ENCODE measurements at regions not wholly inside any gene's neighbourhood (a gene's known extent, or its start where the extent isn't known, plus 50 kb on each side); places are given as distances from the start of the nearest gene placed in this dataset.

DNA sequence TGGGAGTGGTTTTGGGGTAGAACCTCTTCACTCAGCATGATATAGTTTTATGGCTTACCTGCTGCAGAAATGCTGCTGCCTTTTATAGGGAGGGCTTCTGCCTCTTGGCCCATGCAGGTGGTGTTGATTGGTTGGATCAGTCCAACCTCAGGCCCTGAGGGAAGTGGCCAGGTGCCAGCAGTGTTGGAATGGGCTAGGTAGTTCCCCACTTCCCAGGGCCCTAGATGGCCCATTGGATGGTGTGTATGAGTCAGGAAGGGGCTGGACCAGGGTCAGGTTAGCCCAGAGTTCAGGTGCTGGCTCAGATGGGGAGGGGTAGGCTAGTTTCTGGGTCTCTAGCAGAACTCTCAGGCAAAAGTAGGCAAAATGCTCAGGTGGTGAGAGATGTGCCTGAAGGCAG, 455.5 kb downstream of the CCSER2 start:
- no peak overlapping the region for H3K27ac Mint-ChIP-seq (ENCODE audit: unreplicated experiment)
- BruUV-seq (replicated peaks): no TSS peak
- TF ChIP-seq, protein P1, sequence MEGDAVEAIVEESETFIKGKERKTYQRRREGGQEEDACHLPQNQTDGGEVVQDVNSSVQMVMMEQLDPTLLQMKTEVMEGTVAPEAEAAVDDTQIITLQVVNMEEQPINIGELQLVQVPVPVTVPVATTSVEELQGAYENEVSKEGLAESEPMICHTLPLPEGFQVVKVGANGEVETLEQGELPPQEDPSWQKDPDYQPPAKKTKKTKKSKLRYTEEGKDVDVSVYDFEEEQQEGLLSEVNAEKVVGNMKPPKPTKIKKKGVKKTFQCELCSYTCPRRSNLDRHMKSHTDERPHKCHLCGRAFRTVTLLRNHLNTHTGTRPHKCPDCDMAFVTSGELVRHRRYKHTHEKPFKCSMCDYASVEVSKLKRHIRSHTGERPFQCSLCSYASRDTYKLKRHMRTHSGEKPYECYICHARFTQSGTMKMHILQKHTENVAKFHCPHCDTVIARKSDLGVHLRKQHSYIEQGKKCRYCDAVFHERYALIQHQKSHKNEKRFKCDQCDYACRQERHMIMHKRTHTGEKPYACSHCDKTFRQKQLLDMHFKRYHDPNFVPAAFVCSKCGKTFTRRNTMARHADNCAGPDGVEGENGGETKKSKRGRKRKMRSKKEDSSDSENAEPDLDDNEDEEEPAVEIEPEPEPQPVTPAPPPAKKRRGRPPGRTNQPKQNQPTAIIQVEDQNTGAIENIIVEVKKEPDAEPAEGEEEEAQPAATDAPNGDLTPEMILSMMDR (IDR thresholded peaks at IDR 0.05; ENCODE audit: unreplicated experiment): no peak
- H3K27me3 Mint-ChIP-seq (ENCODE audit: unreplicated experiment): peaks cover 16% of the 10 kb centered on the region
- H3K4me1 Mint-ChIP-seq (ENCODE audit: low read depth, unreplicated experiment): peaks cover 10% of the 10 kb centered on the region
- CTCF ChIA-PET: no interaction called here
- no peaks in the 10 kb centered on the region for H3K9me3 Mint-ChIP-seq (ENCODE audit: low read depth, unreplicated experiment)
- H3K4me3 Mint-ChIP-seq (ENCODE audit: low read depth, unreplicated experiment): no peak overlapping the region
- no peaks in the 10 kb centered on the region for H3K36me3 Mint-ChIP-seq (ENCODE audit: insufficient read depth, unreplicated experiment)
- intact Hi-C loops (cut with micrococcal nuclease; ENCODE audit: unreplicated experiment): loop anchor here (1.0 kb wide), 1 partner anchor 36 kb away; no protein-coding TSS in a partner anchor
- peak; percentile 13 for DNase-seq

DNA sequence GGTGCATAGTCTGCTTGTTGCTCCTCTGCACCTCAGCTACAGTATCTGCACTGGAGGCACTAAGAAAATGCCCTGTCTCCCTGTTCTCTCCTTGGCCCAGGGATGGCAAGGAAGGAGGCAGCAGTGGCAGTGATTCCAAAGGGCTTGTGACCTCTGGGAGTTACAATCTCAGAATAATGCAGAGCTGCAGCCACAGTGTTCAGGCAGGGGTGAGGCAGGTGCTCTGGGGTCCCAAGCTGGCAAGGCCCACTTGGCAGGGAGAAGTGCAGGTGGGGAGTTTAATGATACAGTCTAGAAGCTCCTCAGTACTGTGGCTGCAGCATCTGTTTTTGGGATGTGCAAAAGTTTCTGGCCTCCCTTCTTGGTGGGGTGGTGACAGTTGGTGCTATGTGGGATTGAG, 456.4 kb downstream of the CCSER2 start:
- H3K4me3 Mint-ChIP-seq (ENCODE audit: low read depth, unreplicated experiment): no peak overlapping the region
- DNase-seq: no peak
- intact Hi-C loops (cut with micrococcal nuclease; ENCODE audit: unreplicated experiment): no loop called here

DNA sequence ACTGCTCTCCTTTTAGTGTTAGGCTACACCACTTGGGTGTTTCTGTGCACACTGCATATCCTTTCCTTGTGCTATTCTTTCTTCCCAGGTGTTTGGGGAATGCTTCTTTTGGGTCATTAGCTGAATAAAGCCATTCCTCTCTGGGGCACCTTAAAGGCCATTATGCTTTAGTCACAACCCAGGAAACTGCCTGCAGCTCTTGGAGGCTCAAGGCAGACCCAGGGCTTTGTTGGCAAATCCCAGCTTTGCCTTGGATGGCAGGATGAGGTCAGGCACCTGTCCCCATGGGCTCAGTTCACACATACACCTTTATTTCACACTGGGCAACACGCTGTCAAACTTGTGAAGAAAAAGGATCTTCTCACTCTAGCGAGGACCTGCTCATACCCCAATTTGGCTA, 460.6 kb downstream of the CCSER2 start:
- CTCF ChIA-PET: interaction anchor here (0.5 kb wide), 1 partner anchor 62 kb away, joined by 3 read pairs; no protein-coding TSS in a partner anchor
- intact Hi-C loops (cut with micrococcal nuclease; ENCODE audit: unreplicated experiment): no loop called here
- Mint-ChIP-seq H3K9me3 (ENCODE audit: low read depth, unreplicated experiment) (no peaks in the 10 kb centered on the region), H3K27me3 (ENCODE audit: unreplicated experiment) (no peaks in the 10 kb centered on the region), H3K4me3 (ENCODE audit: low read depth, unreplicated experiment) (no peak overlapping the region), H3K36me3 (ENCODE audit: insufficient read depth, unreplicated experiment) (no peaks in the 10 kb centered on the region), H3K4me1 (ENCODE audit: low read depth, unreplicated experiment) (peaks cover 10% of the 10 kb centered on the region), H3K27ac (ENCODE audit: unreplicated experiment) (no peak overlapping the region)
- TF ChIP-seq, protein P1 (IDR thresholded peaks at IDR 0.05; ENCODE audit: unreplicated experiment): no peak
- BruUV-seq (replicated peaks): no TSS peak
- DNase-seq: no peak

More for the DNA sequence above, 456.4 kb downstream of the CCSER2 start:
- Mint-ChIP-seq H3K36me3 (ENCODE audit: insufficient read depth, unreplicated experiment) (no peaks in the 10 kb centered on the region), H3K27me3 (ENCODE audit: unreplicated experiment) (peaks cover 16% of the 10 kb centered on the region), H3K27ac (ENCODE audit: unreplicated experiment) (no peak overlapping the region), H3K4me1 (ENCODE audit: low read depth, unreplicated experiment) (peaks cover 10% of the 10 kb centered on the region), H3K9me3 (ENCODE audit: low read depth, unreplicated experiment) (no peaks in the 10 kb centered on the region)
- CTCF ChIA-PET: interaction anchor here (0.5 kb wide), 1 partner anchor 360 kb away, joined by 3 read pairs; no protein-coding TSS in a partner anchor
- TF ChIP-seq, protein P1 (IDR thresholded peaks at IDR 0.05; ENCODE audit: unreplicated experiment): no peak
- BruUV-seq (replicated peaks): no TSS peak

DNA sequence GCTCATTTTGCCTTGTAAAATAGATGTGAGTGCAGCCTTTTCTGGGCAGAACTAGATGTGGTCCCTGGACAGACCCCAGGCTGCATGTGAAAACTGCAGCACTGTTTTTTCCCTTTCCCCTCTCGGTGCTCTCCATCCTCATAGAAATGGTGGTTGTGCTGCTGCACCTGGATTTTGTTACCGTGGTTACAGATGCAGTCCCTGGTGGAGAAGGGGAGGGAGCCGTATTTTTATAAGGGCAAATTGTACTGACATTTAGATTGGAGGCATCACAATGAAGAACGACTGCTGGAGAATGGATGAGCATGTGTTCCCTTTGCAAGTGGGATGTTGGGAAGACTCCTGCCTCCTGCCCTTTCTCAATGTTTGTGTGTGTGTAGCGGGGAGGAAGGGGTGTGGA, 469.9 kb downstream of the CCSER2 start:
- DNase-seq: no peak
- Mint-ChIP-seq H3K9me3 (ENCODE audit: low read depth, unreplicated experiment) (no peaks in the 10 kb centered on the region), H3K27me3 (ENCODE audit: unreplicated experiment) (peaks cover 30% of the 10 kb centered on the region), H3K4me1 (ENCODE audit: low read depth, unreplicated experiment) (no peaks in the 10 kb centered on the region), H3K27ac (ENCODE audit: unreplicated experiment) (no peak overlapping the region), H3K36me3 (ENCODE audit: insufficient read depth, unreplicated experiment) (no peaks in the 10 kb centered on the region), H3K4me3 (ENCODE audit: low read depth, unreplicated experiment) (no peak overlapping the region)
- BruUV-seq (replicated peaks): no TSS peak
- CTCF ChIA-PET: no interaction called here
- TF ChIP-seq, protein P1 (IDR thresholded peaks at IDR 0.05; ENCODE audit: unreplicated experiment): no peak
- intact Hi-C loops (cut with micrococcal nuclease; ENCODE audit: unreplicated experiment): no loop called here
